HFF-Myc (cell line): ENCODE measurements at regions not wholly inside any gene's neighbourhood (a gene's known extent, or its start where the extent isn't known, plus 50 kb on each side); places are given as distances from the start of the nearest gene placed in this dataset.
A peak's percentile ranks its signal among the peaks of the same experiment; 100 is the strongest.
"Not testable (repeated sequence)": the region's sequence is repeated elsewhere in the genome, so short reads cannot be mapped to it uniquely, and the experiment has no call there.

Experiments used
- DNase-seq: peaks from one replicate; pipeline ENCODE4 v3.0.0-alpha.2; 2011; ENCODE audit warnings: low read depth; ENCODE audit errors: extremely low read depth
- H3K4me3 ChIP-seq: replicated peaks from 2 replicates; pipeline ENCODE4 v1.5.1; 2011; ENCODE audit warnings: low read depth, mild to moderate bottlenecking, control low read depth, low read length
- CTCF ChIP-seq: IDR thresholded peaks from 2 replicates; pipeline ENCODE4 v1.5.1; 2012; ENCODE audit warnings: mild to moderate bottlenecking, low read depth, low read length, control low read depth; ENCODE audit errors: missing control alignments

- DNase-seq = peak; percentile 25
- H3K4me3 ChIP-seq = no peak overlapping the region
- peak; percentile 89 for TF ChIP-seq CTCF
These were observed 60.6 kb upstream of the TCL1A start for GRCh38 chr14:95774265-95775160.

GRCh38 chr14:95770777-95771176 lies 56.9 kb upstream of the TCL1A start:
- H3K4me3 ChIP-seq = no peak overlapping the region
- no peak for DNase-seq
- no peak for TF ChIP-seq CTCF

GRCh38 chr14:95769976-95770375 lies 56.1 kb upstream of the TCL1A start:
- no peak overlapping the region for H3K4me3 ChIP-seq
- no peak for DNase-seq
- TF ChIP-seq CTCF = no peak

- not testable (repeated sequence) for DNase-seq, H3K4me3 ChIP-seq
These were observed 55.5 kb upstream of the TCL1A start for GRCh38 chr14:95769431-95769830.

- TF ChIP-seq CTCF = no peak
- no peak for DNase-seq
- no peak overlapping the region for H3K4me3 ChIP-seq
These were observed 51.1 kb upstream of the TCL1A start for GRCh38 chr14:95765051-95765450.

- DNase-seq = no peak
- no peak for TF ChIP-seq CTCF
- H3K4me3 ChIP-seq = no peak overlapping the region
These were observed 50.0 kb upstream of the TCL1A start for GRCh38 chr14:95763875-95764274.
